Fibroblast of pulmonary artery (primary cell): ENCODE measurements at regions not wholly inside any gene's neighbourhood (a gene's known extent, or its start where the extent isn't known, plus 50 kb on each side); places are given as distances from the start of the nearest gene placed in this dataset.
A peak's percentile ranks its signal among the peaks of the same experiment; 100 is the strongest.

ENCODE experiments used
- DNase-seq: peaks from one replicate; pipeline ENCODE4 v3.0.0-alpha.2; 2010; ENCODE audit warnings: low read depth
- H3K4me3 ChIP-seq: replicated peaks from 2 replicates; pipeline ENCODE4 v1.5.1; 2011; ENCODE audit warnings: low read depth, mild to moderate bottlenecking, control low read depth, low read length, moderate library complexity
- CTCF ChIP-seq: IDR thresholded peaks from 2 replicates; pipeline ENCODE4 v1.5.1; 2011; ENCODE audit warnings: mild to moderate bottlenecking, control low read depth, low read length, inconsistent platforms; ENCODE audit errors: missing control alignments

- TF ChIP-seq CTCF = no peak
- no peak for DNase-seq
- no peak overlapping the region for H3K4me3 ChIP-seq
Measured at GRCh38 chr19:28292822-28293500, 920.0 kb downstream of the UQCRFS1 start.

- H3K4me3 ChIP-seq = no peak overlapping the region
- no peak for DNase-seq
- TF ChIP-seq CTCF = no peak
Measured at GRCh38 chr19:28291874-28292273, 921.1 kb downstream of the UQCRFS1 start.

GRCh38 chr19:28290963-28291657 lies 921.8 kb downstream of the UQCRFS1 start:
- DNase-seq = no peak
- TF ChIP-seq CTCF = no peak
- no peak overlapping the region for H3K4me3 ChIP-seq

GRCh38 chr19:28289295-28290063 lies 923.5 kb downstream of the UQCRFS1 start:
- peak; percentile 44 for DNase-seq
- no peak overlapping the region for H3K4me3 ChIP-seq
- no peak for TF ChIP-seq CTCF

GRCh38 chr19:28288572-28289264 lies 924.2 kb downstream of the UQCRFS1 start:
- peak; percentile 14 for DNase-seq
- H3K4me3 ChIP-seq = no peak overlapping the region
- no peak for TF ChIP-seq CTCF

- DNase-seq = no peak
- no peak overlapping the region for H3K4me3 ChIP-seq
- TF ChIP-seq CTCF = no peak
Measured at GRCh38 chr19:28285917-28286316, 927.0 kb downstream of the UQCRFS1 start.
